GM18951 (cell line): ENCODE measurements at regions not wholly inside any gene's neighbourhood (a gene's known extent, or its start where the extent isn't known, plus 50 kb on each side); places are given as distances from the start of the nearest gene placed in this dataset.

Experiments used
- POLR2A ChIP-seq: IDR thresholded peaks from 4 replicates; pipeline ENCODE4 v1.6.1; 2011; ENCODE audit warnings: mild to moderate bottlenecking; ENCODE audit not compliant: insufficient read length, insufficient read depth; ENCODE audit errors: extremely low read depth
- in situ Hi-C: fragments of 300-500 bp; cut with MboI; formaldehyde crosslinking; loops from one replicate; pipeline ENCODE4 v1.12.0; 2022; ENCODE audit warnings: low sequenced_read_pairs, mixed read lengths, inconsistent platforms; ENCODE audit not compliant: unreplicated experiment

DNA sequence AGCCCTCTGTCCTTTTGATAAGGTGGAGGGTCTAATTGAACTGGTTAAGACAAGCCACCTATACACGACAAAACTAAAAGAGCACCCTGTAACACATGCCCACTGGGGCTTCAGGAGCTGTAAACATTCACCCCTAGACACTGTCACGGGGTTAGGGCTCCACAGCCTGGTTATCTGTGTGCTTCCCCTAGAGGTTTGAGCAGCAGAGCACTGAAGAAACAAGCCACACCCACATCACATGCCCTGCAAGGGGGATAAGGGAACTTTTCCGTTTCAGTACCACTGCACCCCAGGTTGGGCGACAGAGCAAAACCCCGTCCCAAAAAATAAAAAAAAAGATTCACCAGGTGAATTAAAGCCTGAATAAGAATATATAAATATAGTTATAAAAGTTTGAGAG, 913.7 kb upstream of the ACVR2A start:
- no peak for TF ChIP-seq POLR2A
- in situ Hi-C loops = no loop called here

DNA sequence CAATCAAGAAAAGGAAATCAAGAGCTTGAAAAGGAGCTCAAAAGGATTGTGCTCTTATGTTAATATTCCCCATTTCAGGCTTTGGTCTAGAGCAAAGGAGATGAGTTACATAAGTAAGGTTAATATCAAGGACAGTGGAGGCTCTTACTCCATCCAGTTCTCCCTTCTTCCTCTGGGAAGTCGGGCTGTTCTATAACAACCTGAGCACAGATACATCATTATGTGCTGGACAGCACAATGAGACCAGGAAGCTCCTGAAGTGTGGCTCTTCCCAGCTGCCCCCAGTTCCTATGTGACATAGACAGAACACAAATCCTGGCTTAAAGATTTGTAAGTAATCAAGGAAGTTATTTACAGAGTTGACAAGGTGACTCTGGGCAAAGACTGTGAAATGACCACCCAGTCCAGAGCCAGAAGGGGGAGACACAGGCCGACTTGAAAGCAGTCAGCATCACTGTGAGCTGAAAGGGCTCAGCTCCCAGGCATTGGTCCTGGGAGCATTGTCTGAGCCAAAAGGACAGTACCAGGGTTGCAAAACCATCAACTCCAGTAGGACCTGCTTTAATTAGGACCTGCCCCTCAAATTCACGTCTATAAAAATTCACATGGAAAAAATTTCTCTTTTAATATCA, 917.6 kb upstream of the ACVR2A start:
- in situ Hi-C loops = no loop called here
- no peak for TF ChIP-seq POLR2A

DNA sequence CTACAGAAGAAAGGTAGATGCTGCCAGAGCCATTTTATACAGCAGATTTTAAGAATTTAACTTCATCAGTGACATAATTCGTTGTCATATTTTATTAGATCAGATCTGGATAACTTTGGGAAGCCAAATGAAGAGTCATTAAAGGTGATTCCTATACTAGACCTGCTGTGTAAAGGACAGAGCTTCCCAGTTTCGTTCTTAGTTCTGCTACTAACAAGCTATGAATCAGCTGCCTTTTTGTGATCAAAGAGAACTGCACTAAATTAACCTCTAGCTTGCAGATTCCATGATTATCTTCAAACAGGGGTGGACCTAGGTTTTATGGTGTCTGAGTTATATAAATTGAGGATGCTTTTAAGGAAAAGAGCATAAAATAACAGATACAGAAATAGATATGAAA, 926.5 kb upstream of the ACVR2A start:
- no peak for TF ChIP-seq POLR2A
- in situ Hi-C loops = no loop called here

DNA sequence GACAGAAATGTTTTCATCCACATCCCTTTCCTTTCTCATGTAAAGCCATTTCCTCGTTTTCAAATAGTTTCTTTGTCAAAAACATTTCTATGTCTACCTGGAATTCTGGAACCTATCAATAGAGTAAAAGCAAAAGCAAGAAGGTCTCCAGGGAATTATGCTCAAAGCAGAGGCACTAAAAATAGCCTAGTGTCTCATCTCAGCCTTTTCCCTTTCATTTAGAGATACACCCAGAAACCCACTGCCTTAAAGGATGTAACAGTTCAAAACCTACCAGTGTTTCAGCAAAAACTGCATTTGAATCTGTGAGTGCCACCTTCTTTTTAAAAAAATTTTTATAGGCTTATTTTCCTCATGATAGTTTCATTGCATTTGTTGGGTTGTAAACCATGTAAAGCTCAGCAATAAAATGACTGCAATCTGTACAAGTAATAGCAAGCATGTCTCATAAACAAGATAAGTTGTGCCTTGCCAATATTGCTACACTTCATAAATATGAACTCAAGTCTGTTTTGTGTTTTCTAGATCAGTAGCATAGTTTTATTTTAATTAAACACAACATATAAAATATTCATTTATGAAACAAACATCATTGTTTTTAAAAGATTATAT, 927.3 kb upstream of the ACVR2A start:
- in situ Hi-C loops = no loop called here
- TF ChIP-seq POLR2A = no peak

DNA sequence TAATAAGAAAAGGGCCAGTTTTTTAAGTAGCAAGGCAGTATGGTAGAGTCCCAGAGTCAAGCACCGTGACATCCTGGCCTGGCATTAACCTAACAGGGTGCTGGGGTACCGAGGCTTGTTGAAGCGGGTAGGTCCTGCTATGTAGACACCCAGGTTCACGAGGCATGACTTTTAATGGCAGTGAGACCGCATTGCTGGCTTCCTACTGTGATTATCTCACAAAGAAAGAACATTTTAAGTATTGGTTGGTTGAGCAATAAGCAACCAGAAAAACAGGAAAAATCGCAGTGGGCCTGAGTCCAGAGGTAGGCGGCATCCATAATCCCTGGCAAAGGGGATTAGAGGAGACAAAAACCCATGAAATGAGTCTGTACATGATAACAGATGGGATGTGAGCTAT, 927.9 kb upstream of the ACVR2A start:
- in situ Hi-C loops = no loop called here
- no peak for TF ChIP-seq POLR2A

DNA sequence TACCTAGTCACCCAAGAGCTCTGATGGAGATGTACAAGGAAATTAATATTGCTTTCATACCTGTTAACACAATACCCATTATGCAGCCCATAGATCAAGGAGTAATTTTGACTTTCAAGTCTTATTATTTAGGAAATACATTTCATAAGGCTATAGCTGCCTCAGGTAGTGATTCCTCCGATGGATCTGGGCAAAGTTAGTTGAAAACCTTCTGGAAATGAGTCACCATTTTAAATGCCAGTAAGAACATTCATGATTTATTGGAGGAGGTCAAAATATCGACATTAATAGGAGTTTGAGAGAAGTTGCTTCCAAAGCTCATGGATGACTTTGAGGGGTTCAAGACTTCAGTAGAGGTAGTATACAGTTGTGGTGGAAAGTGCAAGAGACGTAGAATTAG, 931.4 kb upstream of the ACVR2A start:
- in situ Hi-C loops = no loop called here
- TF ChIP-seq POLR2A = no peak

DNA sequence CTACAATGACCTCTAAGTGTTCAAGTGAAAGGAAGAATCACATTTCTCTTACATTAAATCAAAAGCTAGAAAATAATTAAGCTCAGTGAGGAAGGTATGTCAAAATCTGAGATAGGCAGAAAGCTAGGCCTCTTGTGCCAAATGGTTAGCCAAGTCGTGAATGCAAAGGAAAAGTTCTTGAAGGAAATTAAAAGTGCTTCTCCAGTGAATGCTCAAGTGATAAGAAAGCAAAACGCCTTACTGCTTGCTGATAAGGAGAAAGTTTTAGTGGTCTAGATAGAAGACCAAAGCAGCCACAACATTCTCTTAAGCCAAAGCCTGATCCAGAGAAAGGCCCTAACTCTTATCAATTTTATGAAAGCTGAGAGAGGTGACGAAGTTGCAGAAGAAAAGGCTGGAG, 932.3 kb upstream of the ACVR2A start:
- in situ Hi-C loops = no loop called here
- TF ChIP-seq POLR2A = no peak

DNA sequence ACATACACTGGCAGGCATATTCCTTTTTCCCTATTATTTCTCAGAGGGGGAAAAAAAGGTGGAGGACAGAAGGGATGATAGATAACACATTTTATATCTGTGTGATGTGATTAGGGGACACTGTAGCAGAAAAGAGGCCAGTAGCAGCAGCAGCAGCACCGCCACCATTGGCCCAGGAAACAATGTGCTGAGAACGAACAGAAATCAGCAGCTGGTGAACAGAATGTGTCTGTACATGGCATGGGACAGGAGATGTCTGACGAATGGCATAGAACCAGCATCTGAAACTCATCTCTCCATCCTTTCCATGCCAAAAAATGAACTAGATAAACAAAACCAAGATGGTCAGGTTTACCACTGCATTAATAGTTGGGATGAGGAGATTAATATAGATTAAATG, 936.1 kb upstream of the ACVR2A start:
- no peak for TF ChIP-seq POLR2A
- in situ Hi-C loops = no loop called here

DNA sequence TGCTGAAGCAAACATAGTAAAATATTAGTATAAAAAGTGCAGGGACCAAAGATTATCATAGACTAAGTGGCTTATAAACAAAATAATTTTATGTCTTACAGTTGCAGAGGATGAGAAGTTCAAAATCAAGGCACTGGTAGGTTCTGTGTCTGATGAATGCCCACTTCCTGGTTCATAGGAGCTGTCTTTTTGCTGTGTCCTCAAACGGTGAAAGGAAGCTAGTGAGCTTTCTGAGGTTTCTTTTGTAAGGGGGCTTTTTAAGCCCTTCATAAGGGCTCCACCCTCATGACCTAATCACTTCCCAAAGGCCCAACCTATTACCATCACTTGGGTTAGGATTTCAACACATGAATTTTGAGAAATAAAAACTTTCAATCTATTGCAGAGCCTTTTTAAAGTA, 946.7 kb upstream of the ACVR2A start:
- in situ Hi-C loops = no loop called here
- TF ChIP-seq POLR2A = no peak

DNA sequence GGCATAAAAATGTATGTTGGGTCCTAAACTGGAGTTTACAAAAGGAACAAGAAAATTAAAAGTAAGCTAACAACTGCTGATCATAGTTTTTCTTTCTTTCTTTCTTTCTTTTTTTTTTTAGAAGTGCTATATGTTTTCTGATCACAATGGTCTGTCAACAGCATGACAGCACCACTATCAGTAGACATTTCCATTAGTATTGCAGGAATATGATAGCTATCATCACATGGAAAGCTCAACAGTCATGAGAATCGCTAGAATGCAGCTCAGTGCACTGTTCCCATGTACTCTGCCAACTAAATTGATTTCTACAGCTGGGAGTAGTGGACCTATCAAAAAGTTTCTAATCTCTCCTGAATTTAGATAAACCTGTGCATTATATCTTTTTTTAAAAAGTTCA, 950.3 kb upstream of the ACVR2A start:
- in situ Hi-C loops = no loop called here
- no peak for TF ChIP-seq POLR2A

DNA sequence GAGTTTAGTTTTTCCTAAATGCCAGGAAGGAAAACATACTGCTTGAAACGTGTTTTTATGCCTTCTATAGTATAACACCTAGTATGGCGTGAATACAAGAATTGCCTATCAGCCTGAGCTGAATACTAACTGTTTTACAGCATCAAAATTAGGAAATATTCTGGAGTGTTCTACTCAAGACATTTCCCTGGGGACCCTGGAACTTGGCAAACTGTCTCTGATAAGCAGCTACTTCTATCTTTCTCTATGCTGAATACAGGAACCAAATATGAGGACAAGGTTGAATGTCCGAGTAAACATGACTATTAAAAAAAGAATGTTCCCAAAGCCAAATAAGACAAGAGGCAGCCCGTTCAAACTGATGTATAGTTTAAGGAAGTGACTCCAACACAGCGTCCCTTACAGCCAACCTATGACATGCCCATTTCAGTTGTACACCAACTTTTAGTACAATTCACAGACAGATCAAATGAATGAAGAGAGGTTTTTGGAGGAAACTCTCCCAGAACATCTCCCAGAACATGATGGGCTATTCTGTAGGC, 951.3 kb upstream of the ACVR2A start:
- in situ Hi-C loops = no loop called here
- TF ChIP-seq POLR2A = no peak

DNA sequence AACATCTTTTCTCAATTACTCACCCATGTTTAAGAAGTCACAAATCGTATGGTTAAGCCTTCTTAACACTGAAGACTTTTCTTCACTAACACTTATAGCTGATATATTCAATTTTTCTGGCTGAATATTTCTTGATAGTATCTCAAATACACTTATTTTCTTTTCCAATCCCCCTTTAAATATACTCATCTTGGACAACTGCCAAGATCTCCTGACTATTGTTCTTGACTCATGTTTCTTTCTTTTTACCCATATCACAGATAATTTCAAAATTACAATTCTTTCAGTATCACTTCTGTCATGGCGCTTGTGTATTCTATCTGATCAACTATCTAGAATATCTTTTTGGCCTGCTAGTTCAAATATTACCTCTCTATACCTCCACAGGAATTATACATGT, 954.3 kb upstream of the ACVR2A start:
- TF ChIP-seq POLR2A = no peak
- in situ Hi-C loops = no loop called here

DNA sequence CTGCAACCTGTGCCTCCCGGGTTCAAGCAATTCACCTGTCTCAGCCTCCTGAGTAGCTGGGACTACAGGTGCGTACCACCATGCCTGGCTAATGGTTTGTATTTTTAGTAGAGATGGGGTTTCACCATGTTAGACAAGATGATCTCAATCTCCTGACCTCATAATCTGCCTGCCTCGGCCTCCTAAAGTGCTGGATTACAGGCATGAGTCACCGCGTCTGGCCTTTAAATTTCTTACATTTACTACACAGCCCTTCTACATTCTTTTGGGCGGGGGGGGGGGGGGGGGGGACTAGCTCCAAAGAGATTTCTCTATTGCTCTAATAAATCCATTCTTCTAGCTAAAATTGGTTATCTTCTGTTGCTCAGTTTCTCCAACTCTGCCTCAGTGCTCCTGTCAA, 964.9 kb upstream of the ACVR2A start:
- no peak for TF ChIP-seq POLR2A
- in situ Hi-C loops = no loop called here

DNA sequence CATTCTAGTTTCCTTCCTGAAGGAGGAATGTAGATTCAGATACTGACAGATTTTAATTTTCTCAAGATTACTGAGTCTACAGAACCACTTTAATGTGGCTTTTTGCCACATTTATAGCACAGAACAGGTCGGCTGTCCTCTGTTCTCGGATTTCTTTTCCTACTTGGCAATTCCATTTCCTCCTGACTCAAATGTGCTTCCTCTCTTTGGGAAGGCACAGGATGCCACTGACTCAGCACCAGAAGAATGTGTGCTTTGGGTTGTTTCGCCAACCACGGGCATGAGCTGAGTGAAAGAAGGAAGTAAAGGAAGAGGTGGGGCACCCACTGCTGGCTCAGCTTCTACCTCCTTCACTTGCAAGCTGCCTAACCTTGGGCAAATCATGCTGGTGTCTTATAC, 970.6 kb upstream of the ACVR2A start:
- TF ChIP-seq POLR2A = no peak
- in situ Hi-C loops = no loop called here

DNA sequence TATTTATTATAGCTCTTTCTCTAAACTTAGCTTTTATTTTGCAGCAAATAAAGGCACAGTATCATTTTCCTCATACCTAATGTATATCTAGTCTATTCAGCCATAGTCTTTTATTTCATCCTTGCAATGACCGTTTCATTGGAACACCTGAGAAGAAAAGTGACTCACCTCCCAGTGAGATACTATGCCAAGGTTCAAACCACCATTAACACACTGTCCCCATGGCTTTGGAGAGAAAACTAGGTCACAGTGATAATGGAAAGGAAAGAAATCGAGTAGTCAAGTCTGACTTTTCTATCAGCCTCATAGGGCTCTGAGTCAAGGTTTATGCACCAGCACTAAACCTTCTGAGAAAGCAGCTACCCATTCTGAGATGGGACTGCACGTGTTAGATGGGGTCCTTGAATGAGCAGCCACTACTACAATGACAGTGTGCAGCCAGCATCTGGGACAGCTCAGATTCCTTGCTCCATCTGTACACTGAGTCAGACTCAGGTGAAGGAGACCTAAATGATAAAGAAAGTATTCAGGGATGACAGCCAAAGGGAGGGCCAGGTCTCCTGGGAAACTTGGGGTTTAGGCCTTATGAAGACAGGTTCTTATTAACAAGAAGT, 971.1 kb upstream of the ACVR2A start:
- no peak for TF ChIP-seq POLR2A
- in situ Hi-C loops = no loop called here

DNA sequence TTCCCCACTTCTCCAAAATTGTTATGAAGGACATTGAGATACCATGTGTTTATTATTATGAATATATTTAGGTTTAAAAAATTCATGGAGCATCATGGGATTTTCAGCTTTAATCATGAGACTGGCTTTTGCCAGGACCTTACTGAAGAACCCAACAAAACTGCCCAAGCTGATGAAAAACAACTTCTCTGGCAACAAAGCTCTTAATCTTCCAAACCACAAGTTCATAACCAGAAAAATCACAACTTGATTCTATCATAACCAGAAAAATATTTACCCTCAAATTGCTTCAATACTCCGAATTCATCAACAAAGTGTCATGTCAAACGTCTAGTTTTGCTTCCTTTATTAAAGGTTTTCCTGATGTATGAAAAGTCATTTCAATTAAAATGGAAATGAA, 971.8 kb upstream of the ACVR2A start:
- TF ChIP-seq POLR2A = no peak
- in situ Hi-C loops = no loop called here
